Tibial artery (tissue), 4 donors: ENCODE measurements at regions not wholly inside any gene's neighbourhood (a gene's known extent, or its start where the extent isn't known, plus 50 kb on each side); places are given as distances from the start of the nearest gene placed in this dataset.

ENCODE experiments used
- DNase-seq, 2 donors: peaks; one replicate each; pipeline ENCODE4 v3.0.0-alpha.2; 2019
- H3K27ac ChIP-seq, 2 donors: fragments of 200-600 bp; sonication (generic) in 1 of 2; 1 replicate in 1 of 2; 2 replicates in 1 of 2; pipeline ENCODE4 v1.5.1; 2018 to 2019; ENCODE audit warnings: mild to moderate bottlenecking in 1 of 2
- H3K27me3 ChIP-seq, 2 donors: fragments of 200-600 bp; sonication (generic) in 1 of 2; one replicate each; pipeline versions ENCODE4 v1.5.1 to v1.6.0; 2016 to 2019
- H3K36me3 ChIP-seq, 3 donors: fragments of 200-600 bp; sonication (generic) in 2 of 3; one replicate each; pipeline ENCODE4 v1.5.1; 2016 to 2019; ENCODE audit warnings: mild to moderate bottlenecking in 2 of 3
- H3K4me1 ChIP-seq, 4 donors: fragments of 200-600 bp; sonication (generic) in 2 of 4; 1 replicate in 3 of 4; 2 replicates in 1 of 4; pipeline ENCODE4 v1.5.1; 2016 to 2019
- H3K4me3 ChIP-seq, 2 donors: fragments of 200-600 bp; sonication (generic) in 1 of 2; 1 replicate in 1 of 2; 2 replicates in 1 of 2; pipeline ENCODE4 v1.5.1; 2018 to 2019; ENCODE audit warnings: mild to moderate bottlenecking in 2 of 2
- H3K9me3 ChIP-seq, 3 donors: fragments of 200-600 bp; sonication (generic) in 1 of 3; one replicate each; pipeline ENCODE4 v1.5.1; 2016 to 2019
- intact Hi-C: fragments of 100-400 bp; cut with DNase I; formaldehyde crosslinking; loops from one replicate; pipeline ENCODE4 v1.15.0; 2023; ENCODE audit warnings: low total_unique reads
- TF ChIP-seq, protein P1 (sequence below), 2 experiments: fragments of 200-600 bp in 1 of 2; fragments of 450-650 bp in 1 of 2; IDR thresholded peaks; one replicate each; pipeline ENCODE4 v1.5.1; 2017 to 2019; ENCODE audit warnings: antibody characterized with exemption in 2 of 2, mild to moderate bottlenecking in 1 of 2, moderate library complexity in 1 of 2

DNA sequence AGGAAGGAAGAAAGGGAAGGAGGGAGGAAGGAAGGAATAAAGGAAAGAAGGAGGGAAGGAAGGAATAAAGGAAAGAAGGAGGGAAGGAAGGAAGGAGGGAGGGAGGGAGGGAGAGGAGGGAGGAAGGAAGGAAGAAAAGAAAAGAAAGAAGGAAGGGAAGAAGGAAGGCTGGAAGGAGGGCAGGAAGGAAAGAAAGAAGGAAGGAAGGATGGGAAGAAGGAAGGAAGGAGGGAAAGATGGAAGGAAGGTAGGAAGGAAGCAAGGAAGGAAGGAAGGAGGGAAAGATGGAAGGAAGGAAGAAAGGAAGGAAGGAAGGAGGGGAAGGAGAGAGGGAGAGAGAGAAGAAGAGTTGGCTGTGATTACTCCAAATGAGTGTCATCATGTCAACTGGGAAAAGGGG is 190.6 kb downstream of the ACKR3 start:
- no peak overlapping the region for H3K4me3 ChIP-seq
- TF ChIP-seq, protein P1, sequence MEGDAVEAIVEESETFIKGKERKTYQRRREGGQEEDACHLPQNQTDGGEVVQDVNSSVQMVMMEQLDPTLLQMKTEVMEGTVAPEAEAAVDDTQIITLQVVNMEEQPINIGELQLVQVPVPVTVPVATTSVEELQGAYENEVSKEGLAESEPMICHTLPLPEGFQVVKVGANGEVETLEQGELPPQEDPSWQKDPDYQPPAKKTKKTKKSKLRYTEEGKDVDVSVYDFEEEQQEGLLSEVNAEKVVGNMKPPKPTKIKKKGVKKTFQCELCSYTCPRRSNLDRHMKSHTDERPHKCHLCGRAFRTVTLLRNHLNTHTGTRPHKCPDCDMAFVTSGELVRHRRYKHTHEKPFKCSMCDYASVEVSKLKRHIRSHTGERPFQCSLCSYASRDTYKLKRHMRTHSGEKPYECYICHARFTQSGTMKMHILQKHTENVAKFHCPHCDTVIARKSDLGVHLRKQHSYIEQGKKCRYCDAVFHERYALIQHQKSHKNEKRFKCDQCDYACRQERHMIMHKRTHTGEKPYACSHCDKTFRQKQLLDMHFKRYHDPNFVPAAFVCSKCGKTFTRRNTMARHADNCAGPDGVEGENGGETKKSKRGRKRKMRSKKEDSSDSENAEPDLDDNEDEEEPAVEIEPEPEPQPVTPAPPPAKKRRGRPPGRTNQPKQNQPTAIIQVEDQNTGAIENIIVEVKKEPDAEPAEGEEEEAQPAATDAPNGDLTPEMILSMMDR (IDR thresholded peaks at IDR 0.05): no peak
- no peaks in the 10 kb centered on the region for H3K4me1 ChIP-seq
- no peaks in the 10 kb centered on the region for H3K36me3 ChIP-seq
- no peak for DNase-seq
- intact Hi-C loops: no loop called here
- no peaks in the 10 kb centered on the region for H3K27me3 ChIP-seq
- no peaks in the 10 kb centered on the region for H3K9me3 ChIP-seq
- H3K27ac ChIP-seq: no peak overlapping the region

DNA sequence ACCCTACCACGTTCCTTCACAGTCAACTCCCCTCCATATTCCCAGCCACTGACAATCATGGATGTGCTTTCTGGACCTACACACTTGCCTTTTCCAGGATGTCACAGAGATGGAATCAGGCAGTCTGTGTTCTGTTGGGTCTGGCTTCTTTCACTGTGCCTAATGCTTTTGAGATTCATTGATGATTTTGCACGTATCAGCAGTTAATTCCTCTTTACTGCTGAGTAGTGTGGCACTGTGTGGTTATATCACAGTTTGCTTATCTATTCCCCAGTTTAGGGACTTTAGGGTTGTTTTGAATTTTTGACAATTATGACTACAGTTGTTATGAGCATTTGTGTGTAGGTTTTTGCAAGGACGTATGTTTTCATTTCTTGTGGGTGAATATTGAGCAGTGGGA is 191.7 kb downstream of the ACKR3 start:
- TF ChIP-seq, protein P1 (IDR thresholded peaks at IDR 0.05): no peak
- no peaks in the 10 kb centered on the region for H3K27me3 ChIP-seq
- no peaks in the 10 kb centered on the region for H3K4me1 ChIP-seq
- no peak for DNase-seq
- H3K4me3 ChIP-seq: no peak overlapping the region
- intact Hi-C loops: no loop called here
- H3K27ac ChIP-seq: no peak overlapping the region
- no peaks in the 10 kb centered on the region for H3K9me3 ChIP-seq
- H3K36me3 ChIP-seq: no peaks in the 10 kb centered on the region

DNA sequence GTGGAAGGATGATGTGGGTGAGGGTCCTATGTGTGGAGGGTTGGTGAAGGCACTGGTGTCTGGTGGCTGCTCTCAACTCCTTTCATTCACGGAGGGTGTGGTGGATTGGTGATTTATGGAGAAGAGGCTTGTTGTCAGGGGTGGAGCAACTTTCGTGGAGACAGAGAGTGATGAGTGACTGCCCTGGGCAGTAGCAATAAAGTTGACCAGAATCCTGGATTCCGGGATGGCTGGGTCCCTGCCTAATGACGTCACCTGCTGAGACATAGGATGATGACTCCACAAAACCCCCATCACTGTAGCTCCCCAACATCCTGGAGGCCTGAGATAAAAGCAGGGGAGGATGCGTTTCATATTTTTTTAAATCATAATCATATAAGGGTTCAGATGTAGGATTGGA is 193.0 kb downstream of the ACKR3 start:
- intact Hi-C loops: no loop called here

DNA sequence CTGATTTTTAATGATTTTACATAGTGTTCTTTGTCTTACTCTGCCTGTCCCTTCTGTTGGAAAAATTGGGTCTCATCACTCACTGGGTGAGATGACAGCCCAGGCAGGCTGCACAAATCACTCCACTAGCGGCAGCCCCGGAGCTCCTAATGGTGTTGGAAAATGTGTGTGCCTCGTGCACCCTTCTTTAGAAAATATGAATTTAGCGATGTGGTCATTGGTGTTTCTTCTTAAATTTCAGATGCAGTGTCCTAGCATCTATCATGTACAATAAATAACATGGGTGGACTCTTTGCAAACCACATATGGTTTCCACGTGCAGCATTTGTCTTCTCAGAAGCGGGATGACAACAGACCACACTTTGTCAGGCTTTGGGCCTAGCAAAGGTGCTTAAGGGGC is 194.2 kb downstream of the ACKR3 start:
- Histone ChIP-seq H3K27me3 (no peaks in the 10 kb centered on the region), H3K4me1 (peaks cover 0 to 3% (median 0%) of the 10 kb centered on the region in 4 donors), H3K36me3 (no peaks in the 10 kb centered on the region), H3K4me3 (no peak overlapping the region), H3K9me3 (no peaks in the 10 kb centered on the region), H3K27ac (no peak overlapping the region)
- no peak for DNase-seq
- intact Hi-C loops: no loop called here
- TF ChIP-seq, protein P1 (IDR thresholded peaks at IDR 0.05): no peak

More for the DNA sequence above, 193.0 kb downstream of the ACKR3 start:
- DNase-seq: no peak
- Histone ChIP-seq H3K9me3 (no peaks in the 10 kb centered on the region), H3K27ac (no peak overlapping the region), H3K36me3 (no peaks in the 10 kb centered on the region), H3K4me1 (no peaks in the 10 kb centered on the region), H3K4me3 (no peak overlapping the region), H3K27me3 (no peaks in the 10 kb centered on the region)
- TF ChIP-seq, protein P1 (IDR thresholded peaks at IDR 0.05): no peak

DNA sequence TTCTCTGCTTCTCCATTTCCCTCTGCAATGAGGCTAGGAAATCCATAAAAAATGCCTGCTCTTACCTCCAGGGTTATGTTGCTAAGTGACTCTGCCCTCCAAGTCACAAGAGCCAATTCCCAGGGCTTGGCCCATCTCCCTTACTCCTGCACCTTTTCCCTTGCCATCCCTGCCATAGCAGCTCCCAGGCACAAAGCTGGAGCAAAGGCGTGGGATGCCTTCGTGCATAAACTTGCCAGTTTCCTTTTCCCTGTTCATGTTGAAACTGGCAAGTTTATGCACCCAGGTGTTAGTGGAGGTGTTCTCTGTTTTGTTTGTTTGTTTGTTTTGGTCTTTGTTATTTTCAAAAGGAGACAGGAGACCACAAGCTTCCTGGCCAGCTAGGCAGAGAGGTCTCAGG is 195.1 kb downstream of the ACKR3 start:
- Histone ChIP-seq H3K27ac (no peak overlapping the region), H3K9me3 (no peaks in the 10 kb centered on the region), H3K36me3 (no peaks in the 10 kb centered on the region), H3K27me3 (no peaks in the 10 kb centered on the region), H3K4me3 (no peak overlapping the region), H3K4me1 (peaks cover 0 to 5% (median 0%) of the 10 kb centered on the region in 4 donors)
- no peak for DNase-seq
- TF ChIP-seq, protein P1 (IDR thresholded peaks at IDR 0.05): no peak
- intact Hi-C loops: no loop called here

DNA sequence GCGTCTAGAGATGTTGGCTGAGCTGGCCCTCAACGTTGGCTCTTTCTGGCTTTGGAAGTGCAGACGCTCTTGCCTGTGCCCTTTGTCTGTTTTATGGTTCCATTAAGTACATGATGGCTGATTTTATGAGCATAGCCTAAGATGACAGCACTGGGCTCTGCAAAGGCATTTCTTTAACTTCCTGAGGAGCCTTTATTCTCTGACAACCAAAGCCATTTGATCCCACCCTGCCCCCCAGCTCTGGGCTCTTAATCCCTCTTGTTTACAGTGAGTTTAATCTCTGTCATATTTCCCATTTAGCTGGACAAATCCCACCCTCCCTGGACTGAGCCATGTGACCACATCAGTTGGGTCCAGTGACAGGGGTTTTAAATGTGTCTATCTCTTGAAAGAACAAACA is 195.9 kb downstream of the ACKR3 start:
- Histone ChIP-seq H3K4me1 (peaks cover 0 to 5% (median 0%) of the 10 kb centered on the region in 4 donors), H3K27me3 (no peaks in the 10 kb centered on the region), H3K36me3 (no peaks in the 10 kb centered on the region), H3K4me3 (no peak overlapping the region), H3K27ac (no peak overlapping the region), H3K9me3 (no peaks in the 10 kb centered on the region)
- TF ChIP-seq, protein P1 (IDR thresholded peaks at IDR 0.05): no peak
- no peak for DNase-seq
- intact Hi-C loops: no loop called here
